HUES6 (cell line): ENCODE measurements at regions not wholly inside any gene's neighbourhood (a gene's known extent, or its start where the extent isn't known, plus 50 kb on each side); places are given as distances from the start of the nearest gene placed in this dataset.

Experiments used
- H3K27ac ChIP-seq: 2 replicates; pipeline ENCODE4 v1.7.0; 2013; ENCODE audit warnings: low read depth, mild to moderate bottlenecking, low read length, inconsistent platforms
- H3K27me3 ChIP-seq: 2 replicates; pipeline ENCODE4 v1.6.1; 2013; ENCODE audit warnings: low read length; ENCODE audit not compliant: control insufficient read depth, insufficient read depth
- H3K36me3 ChIP-seq: 2 replicates; pipeline ENCODE4 v1.6.1; 2013; ENCODE audit warnings: low read length; ENCODE audit not compliant: control insufficient read depth, insufficient read depth
- H3K4me1 ChIP-seq: 2 replicates; pipeline ENCODE4 v1.6.1; 2013; ENCODE audit warnings: low read length; ENCODE audit not compliant: control insufficient read depth, insufficient read depth
- H3K4me3 ChIP-seq: 2 replicates; pipeline ENCODE4 v1.5.1; 2013; ENCODE audit warnings: low read depth, low read length
- H3K9ac ChIP-seq: one replicate; pipeline ENCODE4 v1.6.1; 2013; ENCODE audit warnings: mild to moderate bottlenecking, low read length
- H3K9me3 ChIP-seq: 2 replicates; pipeline ENCODE4 v1.6.1; 2013; ENCODE audit warnings: low read depth, low read length; ENCODE audit not compliant: control insufficient read depth, insufficient read depth

GRCh38 chr13:74184283-74184682, 50.1 kb upstream of the KLF12 start:
- Histone ChIP-seq H3K4me1 (no peaks in the 10 kb centered on the region), H3K9ac (no peak overlapping the region), H3K36me3 (no peaks in the 10 kb centered on the region), H3K27me3 (no peaks in the 10 kb centered on the region), H3K4me3 (no peak overlapping the region), H3K27ac (no peak overlapping the region), H3K9me3 (no peaks in the 10 kb centered on the region)
